NT2/D1 (cell line): ENCODE measurements at regions not wholly inside any gene's neighbourhood (a gene's known extent, or its start where the extent isn't known, plus 50 kb on each side); places are given as distances from the start of the nearest gene placed in this dataset.

Experiments used
- DNase-seq: peaks from one replicate; pipeline ENCODE4 v3.0.0-alpha.2; 2011; ENCODE audit warnings: low read depth, low spot score
- H3K27me3 ChIP-seq: 2 replicates; pipeline ENCODE4 v1.6.0; 2011; ENCODE audit warnings: mild to moderate bottlenecking; ENCODE audit not compliant: insufficient read length, insufficient read depth
- H3K36me3 ChIP-seq: 2 replicates; pipeline ENCODE4 v1.6.1; 2011; ENCODE audit warnings: mild to moderate bottlenecking, low read length, mixed read lengths; ENCODE audit not compliant: insufficient read depth, insufficient read length
- H3K4me1 ChIP-seq: 2 replicates; pipeline ENCODE4 v1.5.1; 2011; ENCODE audit not compliant: insufficient read depth, insufficient read length
- H3K4me3 ChIP-seq: 2 replicates; pipeline ENCODE4 v1.5.1; 2011; ENCODE audit warnings: low read depth; ENCODE audit not compliant: insufficient read length
- H3K9ac ChIP-seq: 2 replicates; pipeline ENCODE4 v1.6.0; 2011; ENCODE audit warnings: low read depth; ENCODE audit not compliant: insufficient read length
- H3K9me3 ChIP-seq: 2 replicates; pipeline ENCODE4 v1.5.1; 2011; ENCODE audit warnings: mild to moderate bottlenecking, low read length; ENCODE audit not compliant: insufficient read depth
- SUZ12 ChIP-seq: IDR thresholded peaks from 2 replicates; pipeline ENCODE4 v1.6.1; 2011; ENCODE audit not compliant: insufficient read length, insufficient read depth; ENCODE audit errors: extremely low read depth
- YY1 ChIP-seq: IDR thresholded peaks from 2 replicates; pipeline ENCODE4 v1.6.1; 2011; ENCODE audit not compliant: insufficient read length, insufficient read depth
- ZNF274 ChIP-seq: IDR thresholded peaks from 2 replicates; pipeline ENCODE4 v1.6.1; 2011; ENCODE audit warnings: mild to moderate bottlenecking, low read depth, low read length

GRCh38 chr5:146956217-146956616 lies 77.7 kb upstream of the PPP2R2B start:
- Histone ChIP-seq H3K27me3 (no peaks in the 10 kb centered on the region), H3K36me3 (no peaks in the 10 kb centered on the region), H3K4me3 (no peak overlapping the region), H3K9me3 (no peaks in the 10 kb centered on the region), H3K4me1 (no peaks in the 10 kb centered on the region), H3K9ac (no peak overlapping the region)
- no peak for DNase-seq
- TF ChIP-seq SUZ12 (no peak), ZNF274 (no peak), YY1 (no peak)

GRCh38 chr5:146959360-146959759 lies 80.8 kb upstream of the PPP2R2B start:
- no peak for DNase-seq
- no peak overlapping the region for H3K4me3 ChIP-seq
- no peaks in the 10 kb centered on the region for H3K36me3 ChIP-seq
- H3K9me3 ChIP-seq = no peaks in the 10 kb centered on the region
- no peaks in the 10 kb centered on the region for H3K4me1 ChIP-seq
- TF ChIP-seq SUZ12 = no peak
- no peak for TF ChIP-seq ZNF274
- no peak for TF ChIP-seq YY1
- no peaks in the 10 kb centered on the region for H3K27me3 ChIP-seq
- no peak overlapping the region for H3K9ac ChIP-seq

- no peaks in the 10 kb centered on the region for H3K9me3 ChIP-seq
- no peak for TF ChIP-seq SUZ12
- TF ChIP-seq YY1 = no peak
- no peak for TF ChIP-seq ZNF274
- no peaks in the 10 kb centered on the region for H3K27me3 ChIP-seq
- no peak overlapping the region for H3K4me3 ChIP-seq
- peaks cover 2% of the 10 kb centered on the region for H3K4me1 ChIP-seq
- no peaks in the 10 kb centered on the region for H3K36me3 ChIP-seq
- DNase-seq = no peak
- H3K9ac ChIP-seq = no peak overlapping the region
Observed at GRCh38 chr5:146962801-146963355, 84.3 kb upstream of the PPP2R2B start.

- Histone ChIP-seq H3K9ac (no peak overlapping the region), H3K9me3 (no peaks in the 10 kb centered on the region), H3K4me1 (peaks cover 2% of the 10 kb centered on the region), H3K4me3 (no peak overlapping the region), H3K27me3 (no peaks in the 10 kb centered on the region), H3K36me3 (no peaks in the 10 kb centered on the region)
- peak; percentile 68 for DNase-seq
- TF ChIP-seq YY1 = no peak
- no peak for TF ChIP-seq SUZ12
- no peak for TF ChIP-seq ZNF274
Observed at GRCh38 chr5:146965761-146966659, 87.5 kb upstream of the PPP2R2B start.

- DNase-seq = no peak
- H3K4me1 ChIP-seq = peaks cover 2% of the 10 kb centered on the region
- no peaks in the 10 kb centered on the region for H3K9me3 ChIP-seq
- no peak overlapping the region for H3K4me3 ChIP-seq
- H3K27me3 ChIP-seq = no peaks in the 10 kb centered on the region
- H3K36me3 ChIP-seq = no peaks in the 10 kb centered on the region
- no peak overlapping the region for H3K9ac ChIP-seq
- TF ChIP-seq YY1 = no peak
- TF ChIP-seq ZNF274 = no peak
- no peak for TF ChIP-seq SUZ12
Observed at GRCh38 chr5:146967646-146968045, 89.1 kb upstream of the PPP2R2B start.

GRCh38 chr5:146971401-146971800 lies 92.8 kb upstream of the PPP2R2B start:
- no peaks in the 10 kb centered on the region for H3K9me3 ChIP-seq
- H3K36me3 ChIP-seq = no peaks in the 10 kb centered on the region
- no peak for DNase-seq
- TF ChIP-seq ZNF274 (no peak), YY1 (no peak), SUZ12 (no peak)
- H3K4me3 ChIP-seq = no peak overlapping the region
- no peaks in the 10 kb centered on the region for H3K27me3 ChIP-seq
- no peak overlapping the region for H3K9ac ChIP-seq
- no peaks in the 10 kb centered on the region for H3K4me1 ChIP-seq

- H3K4me3 ChIP-seq = no peak overlapping the region
- no peaks in the 10 kb centered on the region for H3K27me3 ChIP-seq
- no peak overlapping the region for H3K9ac ChIP-seq
- H3K9me3 ChIP-seq = no peaks in the 10 kb centered on the region; the same call in none of the 2 replicates
- no peaks in the 10 kb centered on the region for H3K36me3 ChIP-seq
- no peaks in the 10 kb centered on the region for H3K4me1 ChIP-seq
- no peak for TF ChIP-seq YY1
- TF ChIP-seq SUZ12 = no peak
- TF ChIP-seq ZNF274 = no peak
- no peak for DNase-seq
Observed at GRCh38 chr5:146986469-146986868, 107.9 kb upstream of the PPP2R2B start.
